IPS-15b (cell line): ENCODE measurements at regions not wholly inside any gene's neighbourhood (a gene's known extent, or its start where the extent isn't known, plus 50 kb on each side); places are given as distances from the start of the nearest gene placed in this dataset.

Source experiments
- H3K27me3 ChIP-seq: one replicate; pipeline ENCODE4 v1.6.1; 2013; ENCODE audit warnings: low read length; ENCODE audit not compliant: control insufficient read depth, insufficient read depth
- H3K36me3 ChIP-seq: one replicate; pipeline ENCODE4 v1.6.1; 2013; ENCODE audit warnings: low read length; ENCODE audit not compliant: control insufficient read depth, insufficient read depth
- H3K4me1 ChIP-seq: one replicate; pipeline ENCODE4 v1.6.1; 2013; ENCODE audit warnings: mild to moderate bottlenecking, low read length; ENCODE audit not compliant: control insufficient read depth, insufficient read depth
- H3K4me3 ChIP-seq: one replicate; pipeline ENCODE4 v1.5.1; 2013; ENCODE audit warnings: low read depth, low read length
- H3K9ac ChIP-seq: one replicate; pipeline ENCODE4 v1.6.1; 2013; ENCODE audit warnings: low read depth, mild to moderate bottlenecking, low read length
- H3K9me3 ChIP-seq: one replicate; pipeline ENCODE4 v1.6.1; 2013; ENCODE audit warnings: mild to moderate bottlenecking, low read length; ENCODE audit not compliant: control insufficient read depth, insufficient read depth

DNA sequence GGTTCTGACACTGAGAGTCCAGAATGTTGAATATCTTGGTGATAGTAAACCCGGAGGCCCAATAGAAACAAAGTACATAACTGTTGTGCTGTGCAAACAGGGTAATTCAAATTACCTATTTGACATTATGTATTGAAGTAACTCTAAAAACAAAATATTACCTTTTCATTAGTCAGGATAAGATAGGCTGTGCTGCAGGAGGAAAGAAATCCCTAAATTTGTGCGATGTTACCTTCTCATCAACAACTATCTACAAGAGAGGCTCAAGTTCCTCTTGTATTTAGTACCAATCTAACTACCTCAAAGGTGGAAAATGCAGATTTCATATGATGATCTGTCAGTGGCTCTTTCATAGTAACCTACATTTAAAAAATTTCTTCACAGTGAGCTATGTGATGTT is 367.2 kb downstream of the ZFHX3 start:
- Histone ChIP-seq H3K9me3 (no peaks in the 10 kb centered on the region), H3K36me3 (no peaks in the 10 kb centered on the region), H3K4me1 (no peaks in the 10 kb centered on the region), H3K4me3 (no peak overlapping the region), H3K27me3 (no peaks in the 10 kb centered on the region), H3K9ac (no peak overlapping the region)

GRCh38 chr16:72679856-72680255 is 368.1 kb downstream of the ZFHX3 start:
- H3K9ac ChIP-seq = no peak overlapping the region
- no peaks in the 10 kb centered on the region for H3K27me3 ChIP-seq
- no peak overlapping the region for H3K4me3 ChIP-seq
- no peaks in the 10 kb centered on the region for H3K4me1 ChIP-seq
- no peaks in the 10 kb centered on the region for H3K36me3 ChIP-seq
- no peaks in the 10 kb centered on the region for H3K9me3 ChIP-seq

DNA sequence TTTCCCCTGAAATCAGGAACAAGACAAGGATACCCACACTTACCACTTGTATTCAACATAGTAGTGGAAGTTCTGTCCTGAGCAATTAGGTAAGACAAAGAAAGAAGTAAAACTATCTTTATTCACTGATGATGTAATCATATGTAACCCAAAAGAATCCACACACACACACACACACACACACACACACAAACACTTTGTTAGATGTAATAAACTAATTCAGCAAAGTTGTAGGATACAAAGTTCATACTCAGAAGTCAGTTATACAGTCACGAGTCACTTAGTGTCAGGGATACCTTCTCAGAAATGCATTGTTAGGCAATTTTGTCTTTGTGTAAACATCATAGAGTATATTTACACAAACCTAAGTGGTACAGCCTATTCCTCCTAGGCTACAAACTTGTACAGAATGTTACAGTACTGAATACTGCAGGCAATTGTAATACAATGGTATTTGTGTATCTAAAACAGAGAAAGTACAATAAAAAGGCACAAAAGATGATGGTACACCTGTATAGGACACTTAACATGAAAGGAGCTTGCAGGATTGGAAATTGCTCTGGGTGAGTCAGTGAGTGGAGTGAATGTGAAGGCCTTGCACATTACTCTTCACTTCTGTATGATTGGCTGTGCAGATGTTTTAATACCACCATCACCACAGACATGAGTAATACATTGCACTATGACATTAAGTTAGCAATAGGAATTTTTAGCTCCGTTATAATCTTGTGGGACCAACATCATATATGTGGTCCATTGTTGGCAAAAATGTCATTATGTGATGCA is 370.1 kb downstream of the ZFHX3 start:
- no peaks in the 10 kb centered on the region for H3K4me1 ChIP-seq
- no peaks in the 10 kb centered on the region for H3K36me3 ChIP-seq
- no peak overlapping the region for H3K9ac ChIP-seq
- H3K27me3 ChIP-seq = no peaks in the 10 kb centered on the region
- no peaks in the 10 kb centered on the region for H3K9me3 ChIP-seq
- no peak overlapping the region for H3K4me3 ChIP-seq

DNA sequence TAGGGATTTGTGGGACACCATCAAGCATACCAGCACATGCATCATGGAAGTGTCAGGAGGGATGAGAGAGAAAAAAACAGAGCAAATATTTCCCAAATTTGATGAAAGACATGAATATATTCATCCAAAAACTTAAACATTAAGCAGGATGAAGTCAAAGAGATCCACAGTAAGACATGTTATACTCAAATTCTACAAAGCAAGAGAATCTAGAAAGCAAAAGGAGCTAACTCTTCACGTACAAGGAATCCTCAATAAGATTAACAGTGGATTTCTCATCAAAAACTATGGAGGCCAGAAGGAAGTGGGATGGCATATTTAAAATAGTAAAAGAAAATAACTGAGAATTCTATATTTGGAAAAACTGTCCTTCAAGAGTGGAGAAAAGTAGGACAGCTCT is 374.8 kb downstream of the ZFHX3 start:
- H3K27me3 ChIP-seq = no peaks in the 10 kb centered on the region
- H3K36me3 ChIP-seq = no peaks in the 10 kb centered on the region
- H3K4me3 ChIP-seq = no peak overlapping the region
- H3K9me3 ChIP-seq = no peaks in the 10 kb centered on the region
- no peak overlapping the region for H3K9ac ChIP-seq
- H3K4me1 ChIP-seq = no peaks in the 10 kb centered on the region

- no peaks in the 10 kb centered on the region for H3K9me3 ChIP-seq
- H3K4me3 ChIP-seq = no peak overlapping the region
- no peak overlapping the region for H3K9ac ChIP-seq
- H3K27me3 ChIP-seq = no peaks in the 10 kb centered on the region
- H3K36me3 ChIP-seq = no peaks in the 10 kb centered on the region
- peaks cover 5% of the 10 kb centered on the region for H3K4me1 ChIP-seq
These were observed 381.7 kb downstream of the ZFHX3 start for GRCh38 chr16:72666267-72666666.

DNA sequence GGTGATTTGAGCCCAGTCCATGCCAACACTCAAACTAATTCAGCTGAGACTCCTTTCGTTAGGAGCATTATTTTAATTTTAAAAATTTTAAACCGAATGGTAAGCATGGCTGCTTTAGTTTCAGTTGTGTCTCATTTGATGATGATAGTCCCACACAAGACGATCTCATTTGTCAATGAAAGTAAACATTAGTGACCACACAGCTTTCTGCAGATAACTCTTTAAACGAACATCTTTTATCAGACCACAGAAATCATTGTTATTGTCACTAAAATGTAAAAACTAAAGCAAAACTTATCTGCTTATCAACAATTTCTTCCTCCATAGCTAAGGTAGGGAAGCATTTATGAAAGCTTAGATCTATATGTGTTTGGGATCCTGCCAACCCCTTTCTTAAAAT is 382.2 kb downstream of the ZFHX3 start:
- no peak overlapping the region for H3K9ac ChIP-seq
- no peaks in the 10 kb centered on the region for H3K36me3 ChIP-seq
- peaks cover 5% of the 10 kb centered on the region for H3K4me1 ChIP-seq
- no peaks in the 10 kb centered on the region for H3K27me3 ChIP-seq
- H3K4me3 ChIP-seq = peak overlapping the region; percentile 94
- H3K9me3 ChIP-seq = no peaks in the 10 kb centered on the region

DNA sequence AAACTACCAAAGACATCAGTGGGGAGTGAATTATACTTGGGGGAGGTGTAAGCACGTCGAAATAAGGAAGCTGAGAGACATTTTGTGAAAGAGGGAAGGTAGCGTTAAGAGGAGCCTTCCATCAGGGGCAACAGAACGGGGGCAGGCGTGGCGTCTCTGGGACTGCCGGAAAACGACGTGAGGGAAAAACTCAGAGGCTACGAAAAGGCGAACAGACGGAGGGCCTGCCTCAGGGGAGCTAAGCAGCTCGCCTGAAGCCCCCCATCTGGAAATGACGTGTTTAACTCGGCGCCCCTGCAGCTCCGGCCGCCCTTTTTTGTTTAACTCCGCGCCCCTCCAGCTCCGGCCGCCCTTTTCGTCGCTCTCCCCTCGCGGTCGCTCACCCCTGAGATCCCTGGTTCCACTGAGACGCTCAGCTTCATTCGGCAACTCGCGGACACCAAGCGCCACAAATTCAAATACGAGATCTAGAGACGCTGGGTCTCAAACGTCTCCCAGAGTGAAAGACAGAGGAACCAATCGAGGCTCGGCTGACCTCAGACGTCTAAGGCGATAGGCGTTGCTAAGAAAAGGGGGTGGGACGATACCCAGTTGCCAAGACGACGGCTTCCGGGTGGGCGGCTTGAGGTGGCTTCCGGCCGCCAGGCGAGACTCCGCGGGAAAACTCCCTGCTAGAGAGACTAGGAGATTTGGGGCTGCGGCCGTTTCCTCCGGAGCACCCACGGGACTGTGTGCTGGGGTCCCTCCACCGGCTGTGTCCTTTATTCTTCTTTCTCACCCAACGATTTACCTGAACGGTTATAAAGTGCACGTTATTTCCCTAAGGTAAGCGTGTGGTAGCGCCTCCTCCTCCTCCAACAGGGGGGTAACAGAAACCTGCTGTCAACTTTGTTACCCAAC is 383.2 kb downstream of the ZFHX3 start:
- Histone ChIP-seq H3K27me3 (no peaks in the 10 kb centered on the region), H3K9me3 (no peaks in the 10 kb centered on the region), H3K9ac (peak overlapping the region; percentile 89), H3K36me3 (no peaks in the 10 kb centered on the region), H3K4me1 (peaks cover 5% of the 10 kb centered on the region), H3K4me3 (peak overlapping the region; percentile 94)

DNA sequence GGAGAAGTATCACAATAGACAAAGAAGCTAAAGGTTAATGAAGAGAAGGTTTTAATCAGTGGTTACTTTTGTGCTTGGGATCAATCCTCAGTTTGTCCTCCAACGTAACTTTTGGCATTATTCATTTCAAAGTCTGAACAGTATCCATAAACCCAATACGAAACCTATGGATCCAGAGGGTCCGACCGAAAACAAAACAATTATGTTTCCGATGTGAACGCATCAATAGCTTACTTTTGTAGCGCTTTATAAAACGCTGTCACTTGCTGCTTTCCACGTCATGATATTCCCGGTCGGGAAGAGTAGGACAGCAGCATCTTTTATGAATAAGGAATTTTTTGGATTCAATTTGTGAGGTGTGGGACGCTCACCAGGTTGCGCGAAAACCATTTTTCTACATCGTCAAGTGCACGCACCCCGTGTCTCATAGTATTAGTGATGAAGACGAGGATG is 383.8 kb downstream of the ZFHX3 start:
- Histone ChIP-seq H3K27me3 (no peaks in the 10 kb centered on the region), H3K4me3 (peak overlapping the region; percentile 94), H3K36me3 (no peaks in the 10 kb centered on the region), H3K9ac (peak overlapping the region; percentile 89), H3K4me1 (peaks cover 5% of the 10 kb centered on the region), H3K9me3 (no peaks in the 10 kb centered on the region)

DNA sequence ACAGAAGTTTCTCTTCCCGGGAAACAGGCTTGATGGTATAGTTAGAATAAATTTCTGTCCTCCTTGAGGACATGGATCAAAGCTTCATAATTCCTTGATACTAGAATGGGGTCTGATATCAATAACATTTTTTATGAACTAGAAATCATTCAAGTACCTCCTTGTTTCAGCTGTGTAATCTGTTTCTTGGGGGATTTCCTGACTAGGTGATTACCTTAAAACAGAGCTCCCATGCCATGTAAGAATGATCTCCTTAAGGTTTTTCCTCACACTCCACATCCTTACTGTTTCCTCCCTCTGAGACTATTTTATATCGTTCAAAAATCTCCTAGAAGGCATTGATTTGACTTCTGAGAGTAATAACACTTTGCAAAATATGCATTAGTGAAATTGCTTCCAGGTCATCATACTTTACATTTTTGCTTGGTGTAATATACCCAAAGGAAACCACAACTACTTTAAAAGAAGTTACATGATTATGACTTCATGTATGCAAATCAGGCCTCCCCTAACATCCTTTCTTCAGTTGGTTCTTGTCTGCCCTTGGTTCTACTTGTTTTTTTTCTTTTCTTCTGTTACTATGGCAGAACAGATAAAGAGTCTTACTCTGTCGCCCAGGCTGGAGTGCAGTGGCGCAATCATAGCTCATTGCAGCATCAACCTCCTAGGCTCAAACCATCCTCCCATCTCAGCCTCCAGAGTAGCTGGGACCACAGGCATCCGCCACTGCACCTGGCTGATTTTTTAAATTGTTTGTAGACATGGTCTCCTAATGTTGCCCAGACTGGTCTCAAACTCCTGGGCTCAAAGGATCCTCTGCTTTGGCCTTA is 388.8 kb downstream of the ZFHX3 start:
- Histone ChIP-seq H3K9ac (no peak overlapping the region), H3K9me3 (no peaks in the 10 kb centered on the region), H3K36me3 (no peaks in the 10 kb centered on the region), H3K4me3 (no peak overlapping the region), H3K27me3 (no peaks in the 10 kb centered on the region), H3K4me1 (peaks cover 3% of the 10 kb centered on the region)

GRCh38 chr16:72657791-72658190 is 390.1 kb downstream of the ZFHX3 start:
- no peaks in the 10 kb centered on the region for H3K27me3 ChIP-seq
- no peaks in the 10 kb centered on the region for H3K9me3 ChIP-seq
- no peak overlapping the region for H3K9ac ChIP-seq
- H3K36me3 ChIP-seq = no peaks in the 10 kb centered on the region
- no peaks in the 10 kb centered on the region for H3K4me1 ChIP-seq
- no peak overlapping the region for H3K4me3 ChIP-seq

DNA sequence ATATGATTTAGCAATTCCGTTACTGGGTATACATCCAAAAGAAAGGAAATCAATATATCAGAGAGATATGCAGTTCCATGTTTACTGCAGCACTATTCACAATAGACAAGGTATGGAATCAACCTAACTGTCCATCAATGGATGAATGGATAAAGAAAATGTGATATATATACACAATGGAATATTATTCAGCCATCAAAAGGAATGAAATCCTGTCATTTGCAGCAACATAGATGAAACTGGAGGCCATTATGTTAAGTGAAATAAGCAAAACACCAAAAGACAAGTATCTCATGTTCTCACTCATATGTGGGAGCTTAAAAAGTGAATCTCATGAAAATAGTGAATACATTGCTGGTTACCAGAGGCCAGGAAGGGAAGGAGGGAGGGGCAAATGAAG is 390.8 kb downstream of the ZFHX3 start:
- Histone ChIP-seq H3K36me3 (no peaks in the 10 kb centered on the region), H3K4me1 (no peaks in the 10 kb centered on the region), H3K27me3 (no peaks in the 10 kb centered on the region), H3K4me3 (no peak overlapping the region), H3K9ac (no peak overlapping the region), H3K9me3 (no peaks in the 10 kb centered on the region)
